ENCODE measurements at regions not wholly inside any gene's neighbourhood (a gene's known extent, or its start where the extent isn't known, plus 50 kb on each side); places are given as distances from the start of the nearest gene placed in this dataset.

- DNase-seq (ENCODE audit: low spot score) = no peak
Measured at GRCh38 chr7:52700349-52700748, 335.1 kb upstream of the POM121L12 start.

GRCh38 chr7:52695973-52696595 is 339.3 kb upstream of the POM121L12 start:
- no peak for DNase-seq (ENCODE audit: low spot score)

- no peak for DNase-seq (ENCODE audit: low spot score)
Measured at GRCh38 chr7:52691257-52691656, 344.2 kb upstream of the POM121L12 start.

DNA sequence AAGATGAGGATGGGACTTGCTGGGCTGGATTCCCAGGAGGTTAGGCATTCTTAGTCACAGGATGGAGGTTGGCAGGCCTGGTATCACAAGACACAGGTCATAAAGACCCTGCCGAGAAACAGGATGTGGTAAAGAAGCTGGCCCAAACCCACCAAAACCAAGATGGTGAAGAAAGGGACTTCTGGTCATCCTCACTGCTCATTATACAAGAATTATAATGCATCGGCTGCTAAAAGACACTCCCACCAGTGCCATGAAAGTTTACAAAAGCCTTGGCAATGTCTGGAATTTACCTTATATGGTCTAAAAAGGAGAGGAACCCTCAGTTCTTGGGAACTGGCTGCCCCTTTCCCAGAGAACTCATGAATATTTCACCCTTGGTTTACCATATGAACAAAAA is 345.5 kb upstream of the POM121L12 start:
- DNase-seq (ENCODE audit: low spot score) = no peak

DNA sequence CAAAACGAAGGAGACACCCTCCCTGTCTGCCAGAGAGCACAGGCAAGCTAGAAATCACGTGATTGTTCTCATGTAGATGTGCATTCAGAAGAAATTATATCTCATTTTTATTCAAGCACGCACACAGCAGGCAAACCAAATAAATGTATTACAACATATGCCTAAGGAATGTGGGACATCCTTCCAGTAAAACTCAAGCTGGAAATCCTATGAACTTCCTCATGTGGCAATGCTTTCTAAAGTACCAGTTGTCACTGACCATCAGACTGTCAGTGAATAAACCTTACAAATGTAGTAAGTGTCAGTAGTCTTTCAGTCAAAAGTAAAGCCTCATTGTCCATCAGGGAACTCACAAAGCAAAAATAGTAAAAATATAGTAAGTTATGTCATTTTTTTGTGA is 350.1 kb upstream of the POM121L12 start:
- no peak for DNase-seq (ENCODE audit: low spot score)

DNA sequence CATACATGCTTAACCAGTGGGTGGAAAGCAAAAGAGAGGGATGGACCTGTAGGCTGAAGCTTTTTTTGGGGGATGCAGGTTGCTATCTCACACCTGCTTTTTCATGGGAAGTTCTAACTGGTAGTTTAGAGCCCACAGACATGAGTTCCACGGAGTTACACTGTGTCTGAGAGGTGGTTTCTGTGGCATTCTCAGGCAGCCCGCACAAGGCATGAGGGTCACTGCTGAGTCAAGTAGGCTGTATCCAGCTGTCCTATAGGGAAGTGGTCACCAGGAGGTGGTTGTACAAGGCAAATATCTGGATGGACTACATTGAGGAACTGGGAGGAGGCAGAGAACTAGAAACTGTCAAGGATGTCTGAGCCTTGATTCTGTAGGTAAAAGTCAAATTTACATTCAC is 351.0 kb upstream of the POM121L12 start:
- no peak for DNase-seq (ENCODE audit: low spot score)

DNA sequence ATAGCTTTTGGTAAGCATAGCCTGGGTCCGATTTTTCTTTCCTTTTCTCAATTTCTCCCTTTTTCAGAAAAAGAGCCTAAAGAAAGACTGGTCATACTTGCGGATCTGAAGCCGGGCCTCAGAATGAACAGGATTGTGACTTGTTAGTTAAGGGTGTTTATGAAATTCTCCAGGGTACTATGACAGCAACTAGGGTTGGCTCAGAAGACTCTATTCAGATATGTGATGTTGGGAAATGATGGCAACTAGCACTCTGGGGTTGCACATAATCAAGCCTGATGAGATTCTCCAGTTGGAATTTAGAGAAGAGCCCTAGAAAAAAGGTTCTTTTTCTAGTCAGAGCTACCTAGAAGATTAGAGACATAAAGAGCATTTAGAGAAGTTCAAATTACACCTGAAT is 352.4 kb upstream of the POM121L12 start:
- DNase-seq (ENCODE audit: low spot score) = no peak

GRCh38 chr7:52670608-52671225 is 364.7 kb upstream of the POM121L12 start:
- DNase-seq (ENCODE audit: low spot score) = no peak

GRCh38 chr7:52669031-52669430 is 366.4 kb upstream of the POM121L12 start:
- no peak for DNase-seq (ENCODE audit: low spot score)

DNA sequence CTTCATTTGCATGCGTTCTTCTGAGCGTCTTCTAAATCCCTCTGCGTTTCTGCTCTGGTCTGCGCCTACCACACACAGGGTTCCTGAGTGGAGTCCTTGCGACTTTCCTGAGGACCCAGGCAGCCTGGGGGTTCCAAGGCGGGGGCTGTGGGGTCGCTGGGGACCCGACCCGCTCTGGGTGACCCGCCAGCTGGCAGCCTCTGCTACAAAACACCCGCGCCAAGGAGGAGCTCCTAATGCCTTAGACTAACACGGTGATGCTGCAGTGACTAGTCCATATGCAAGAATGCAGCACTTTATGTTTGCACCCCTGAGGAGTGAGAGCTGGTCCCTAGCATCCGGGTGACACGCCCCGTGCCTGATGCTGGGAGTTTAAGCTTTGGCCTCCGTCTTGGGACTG is 367.0 kb upstream of the POM121L12 start:
- DNase-seq (ENCODE audit: low spot score) = no peak

DNA sequence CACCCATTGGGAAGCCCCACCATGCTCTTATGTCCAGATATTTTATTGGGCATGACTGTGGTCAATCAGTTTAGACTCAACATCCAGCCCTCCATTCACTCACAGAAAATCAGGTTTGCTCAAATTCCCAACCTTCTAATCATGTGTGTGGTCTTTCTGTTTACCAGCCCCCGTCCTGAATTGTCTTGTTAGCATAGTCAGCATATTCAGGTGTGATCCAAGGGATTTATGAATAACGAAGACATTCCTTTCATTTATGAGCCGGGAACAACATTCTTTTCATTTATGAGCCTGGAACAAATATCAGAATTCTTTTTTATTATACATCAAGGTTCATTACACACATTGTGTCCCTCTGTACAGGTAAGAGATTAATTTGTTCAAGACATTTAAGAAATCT is 376.3 kb upstream of the POM121L12 start:
- DNase-seq (ENCODE audit: low spot score) = no peak

GRCh38 chr7:52656098-52656497 is 379.3 kb upstream of the POM121L12 start:
- no peak for DNase-seq (ENCODE audit: low spot score)

GRCh38 chr7:52652621-52653020 is 382.8 kb upstream of the POM121L12 start:
- no peak for DNase-seq (ENCODE audit: low spot score)

DNA sequence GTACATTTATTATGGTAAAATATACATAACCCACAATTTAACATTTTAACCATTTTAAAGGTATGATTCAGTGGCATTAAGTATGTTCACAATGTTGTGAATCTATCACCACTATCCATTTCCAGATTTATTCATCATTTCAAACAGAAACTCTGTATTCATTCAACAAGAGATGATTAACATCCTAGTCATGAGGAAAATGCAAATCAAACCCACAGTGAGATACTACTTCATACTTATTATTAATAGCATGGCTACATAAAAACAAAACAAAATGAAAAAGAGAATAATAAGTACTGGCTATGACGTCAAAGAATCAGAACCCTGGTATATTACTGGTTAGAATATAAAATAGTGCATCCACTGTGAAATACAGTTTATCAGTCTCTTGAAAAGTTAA is 386.6 kb upstream of the POM121L12 start:
- DNase-seq (ENCODE audit: low spot score) = no peak

DNA sequence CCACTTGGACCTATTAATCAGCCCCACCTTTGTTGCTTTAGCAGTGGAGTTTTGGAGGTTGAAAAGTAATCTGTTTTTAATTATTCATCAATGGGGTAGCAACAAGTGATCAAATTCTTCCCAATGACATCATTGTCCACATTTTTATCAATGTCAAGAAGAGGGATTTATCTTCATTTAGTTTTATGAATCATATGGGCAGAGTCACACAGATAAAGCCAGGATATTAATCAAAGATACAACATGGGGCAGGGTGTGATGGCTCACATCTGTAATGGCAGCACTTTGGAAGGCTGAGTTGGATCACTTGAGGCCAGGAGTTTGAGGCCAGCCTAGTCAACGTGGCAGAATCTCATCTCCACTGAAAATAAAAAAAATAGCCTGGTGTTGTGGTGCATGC is 388.4 kb upstream of the POM121L12 start:
- DNase-seq (ENCODE audit: low spot score) = no peak

DNA sequence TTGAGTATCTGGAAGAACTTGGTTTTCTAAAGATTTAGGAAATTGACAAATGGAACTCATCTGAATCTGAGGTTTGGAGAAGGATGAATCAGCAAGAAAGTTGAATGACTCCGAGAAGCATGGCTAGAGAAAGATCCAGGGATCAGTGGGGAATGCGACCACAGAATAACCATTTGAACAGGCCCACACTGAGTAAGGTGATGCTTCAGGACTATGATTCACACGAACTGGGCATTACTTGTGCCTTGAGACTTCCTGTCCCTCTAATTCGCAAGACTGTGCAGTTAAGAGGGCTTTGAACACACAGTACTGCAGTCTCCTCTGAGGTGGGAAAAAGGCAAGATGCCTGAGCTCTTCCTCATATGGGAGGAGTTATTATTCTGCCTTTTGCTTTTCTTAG is 395.5 kb upstream of the POM121L12 start:
- DNase-seq (ENCODE audit: low spot score) = no peak

DNA sequence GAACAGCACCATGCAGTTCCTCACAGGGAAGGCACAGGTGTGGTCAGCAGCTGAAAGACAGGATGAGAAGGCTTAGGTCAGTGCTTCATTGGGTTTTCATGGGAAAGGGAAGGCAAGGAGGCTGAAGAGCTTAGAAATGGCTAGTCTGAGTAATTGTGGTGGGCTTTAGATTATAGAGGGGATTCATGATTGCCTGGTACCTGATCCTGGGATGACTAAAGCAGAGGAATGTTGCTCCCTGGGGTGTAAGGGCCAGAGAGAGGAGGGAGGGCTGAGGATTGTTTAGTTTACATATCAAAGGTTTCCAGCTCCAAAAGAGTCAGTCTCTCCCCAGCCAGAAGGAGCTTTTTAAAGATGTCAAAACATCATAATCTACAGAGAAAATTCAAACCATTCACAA is 396.3 kb upstream of the POM121L12 start:
- no peak for DNase-seq (ENCODE audit: low spot score)

GRCh38 chr7:52635021-52635420 is 400.4 kb upstream of the POM121L12 start:
- DNase-seq (ENCODE audit: low spot score) = no peak

DNA sequence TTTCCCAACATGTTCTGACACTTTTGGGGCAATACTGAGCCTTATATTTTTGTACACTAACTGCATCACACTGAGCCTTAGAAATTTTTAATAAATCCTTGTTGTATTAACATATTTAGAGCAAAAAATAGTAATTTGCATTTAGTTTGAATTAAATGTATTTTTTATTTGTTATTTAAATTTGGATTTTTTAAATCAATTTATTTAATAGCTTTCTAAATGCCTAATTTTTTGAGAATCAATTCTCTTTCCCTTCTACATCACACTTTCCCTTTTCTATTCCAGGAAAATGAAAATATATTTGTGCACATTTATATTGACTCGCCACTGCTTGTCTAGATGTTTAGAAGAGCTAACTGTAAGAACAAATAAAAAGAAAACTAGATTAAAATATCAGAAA is 414.6 kb upstream of the POM121L12 start:
- DNase-seq (ENCODE audit: low spot score) = no peak

GRCh38 chr7:52616552-52616951 is 418.9 kb upstream of the POM121L12 start:
- DNase-seq (ENCODE audit: low spot score) = no peak

DNA sequence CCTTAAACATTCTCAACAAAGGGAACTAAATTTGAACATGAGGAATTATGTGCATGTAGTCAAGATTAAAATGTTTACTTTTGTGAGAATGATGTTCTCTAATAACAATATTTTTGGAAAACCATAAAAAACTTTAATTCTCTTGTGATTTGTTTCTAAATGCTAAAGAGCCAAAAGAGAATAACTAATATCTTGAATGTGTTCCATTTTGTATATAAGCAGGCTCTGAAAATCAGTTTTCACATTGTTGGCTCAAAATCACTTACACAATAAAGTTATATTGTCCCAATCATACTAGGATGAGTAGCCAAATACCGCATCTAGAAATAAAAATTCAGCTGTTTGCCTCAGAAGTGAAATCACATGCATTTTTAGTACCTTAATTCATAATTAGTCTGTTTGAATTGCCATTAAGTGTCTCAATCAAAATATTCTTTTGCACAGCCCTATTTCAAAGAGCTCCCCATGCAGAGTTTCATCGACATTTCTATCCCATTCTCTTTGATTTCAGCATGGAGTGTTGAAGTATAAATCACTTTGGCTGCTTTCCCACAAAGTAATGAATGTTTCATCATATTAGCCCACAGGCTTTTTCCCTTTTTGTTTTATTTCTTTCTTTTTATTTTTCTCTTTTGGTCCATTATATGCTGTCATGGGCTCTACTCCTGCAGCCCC is 420.3 kb upstream of the POM121L12 start:
- DNase-seq (ENCODE audit: low spot score) = no peak

DNA sequence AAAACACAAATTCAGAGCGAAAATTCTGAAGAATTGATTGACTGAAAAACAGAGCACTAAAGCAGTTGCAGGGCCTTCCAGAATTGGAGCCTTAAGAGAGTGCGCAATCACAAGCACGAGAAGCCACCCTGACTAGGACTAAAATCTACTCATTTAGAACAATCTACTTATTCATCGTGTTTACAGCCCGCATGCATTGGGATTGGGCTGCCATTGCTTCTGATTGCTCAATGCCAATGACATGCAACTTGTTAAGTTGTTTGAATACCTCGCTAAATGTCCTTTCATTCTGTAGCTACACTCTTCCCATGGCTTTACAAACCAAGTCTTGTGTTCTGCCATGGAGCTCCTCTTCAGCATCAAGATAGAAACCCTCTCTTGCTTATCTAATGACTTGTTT is 425.9 kb upstream of the POM121L12 start:
- DNase-seq (ENCODE audit: low spot score) = no peak

DNA sequence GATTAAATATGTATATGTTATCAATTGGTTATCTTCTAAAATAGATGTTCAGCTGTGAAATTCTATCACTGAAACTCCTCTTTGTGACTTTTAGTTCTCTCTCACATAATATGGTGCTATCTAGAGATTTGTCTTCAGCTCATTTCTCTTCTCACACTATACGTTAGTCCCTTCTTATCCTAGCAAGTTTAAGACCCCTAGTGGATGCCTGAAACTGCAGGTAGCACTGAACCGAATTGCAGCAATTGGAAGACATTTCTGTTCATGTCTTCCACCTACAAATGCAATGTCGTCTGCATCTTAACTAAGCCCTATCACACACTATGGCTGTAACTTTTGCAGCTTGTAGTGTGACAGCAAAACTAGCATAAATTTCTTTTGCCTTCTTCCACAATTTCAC is 442.7 kb upstream of the POM121L12 start:
- DNase-seq (ENCODE audit: low spot score) = no peak

GRCh38 chr7:52586704-52587103 is 448.7 kb upstream of the POM121L12 start:
- no peak for DNase-seq (ENCODE audit: low spot score)

Data from CD4-positive, alpha-beta T cell treated with Interleukin-15 for 4 hours (primary cell).